Activated B cell treated with CpG ODN at 0.5 μM for 24 hours (primary cell): ENCODE measurements at regions not wholly inside any gene's neighbourhood (a gene's known extent, or its start where the extent isn't known, plus 50 kb on each side); places are given as distances from the start of the nearest gene placed in this dataset.

Experiments
- ATAC-seq: fragments of 200-7000 bp; cut with Tn5 transposase; one replicate; pipeline ENCODE4 v1.10.0; 2021; ENCODE audit warnings: low read depth, mild to moderate bottlenecking, moderate library complexity
- CTCF ChIA-PET: fragments of 350-600 bp; sonication (Branson Sonifier 250); formaldehyde crosslinking; loops from one replicate; lab custom pipeline; 2021; ENCODE audit warnings: antibody characterized with exemption; lab: Charles Lee
- POLR2A ChIA-PET: fragments of 350-600 bp; sonication (Branson Sonifier 250); formaldehyde crosslinking; loops from one replicate; lab custom pipeline; 2021; ENCODE audit warnings: antibody characterized with exemption; lab: Charles Lee
- DNase-seq: peaks from one replicate; pipeline ENCODE4 v3.0.0; 2022
- H3K27ac Mint-ChIP-seq: one replicate; pipeline ENCODE4 v1.8.0; 2020; ENCODE audit warnings: mixed read lengths
- H3K27me3 Mint-ChIP-seq: one replicate; pipeline ENCODE4 v1.8.0; 2021; ENCODE audit warnings: mixed read lengths
- H3K36me3 Mint-ChIP-seq: one replicate; pipeline ENCODE4 v1.8.0; 2021; ENCODE audit warnings: low read depth, mixed read lengths
- H3K4me1 Mint-ChIP-seq: one replicate; pipeline ENCODE4 v1.8.0; 2021; ENCODE audit warnings: mixed read lengths
- H3K4me3 Mint-ChIP-seq: one replicate; pipeline ENCODE4 v1.8.0; 2020; ENCODE audit warnings: mild to moderate bottlenecking, mixed read lengths
- H3K9me3 Mint-ChIP-seq: one replicate; pipeline ENCODE4 v1.8.0; 2020; ENCODE audit warnings: mixed read lengths
- CTCF ChIP-seq: fragments of 200-600 bp; IDR thresholded peaks from one replicate; pipeline ENCODE4 v1.8.0; 2022; ENCODE audit warnings: antibody characterized with exemption, mild to moderate bottlenecking
- intact Hi-C: fragments of 100-400 bp; cut with micrococcal nuclease; formaldehyde crosslinking; loops from one replicate; pipeline ENCODE4 v1.15.1; 2024

GRCh38 chr4:151604238-151604637, 156.6 kb downstream of the GATB start:
- no peak overlapping the region for H3K27ac Mint-ChIP-seq
- no peaks in the 10 kb centered on the region for H3K9me3 Mint-ChIP-seq
- ATAC-seq: no peak
- DNase-seq: no peak
- ChIA-PET CTCF (no interaction called here), POLR2A (no interaction called here)
- no peak for TF ChIP-seq CTCF
- no peaks in the 10 kb centered on the region for H3K4me1 Mint-ChIP-seq
- intact Hi-C loops: loop anchor here (5.0 to 10.0 kb wide), 2 partner anchors 239 to 487 kb away; no protein-coding TSS in a partner anchor
- H3K36me3 Mint-ChIP-seq: no peaks in the 10 kb centered on the region
- H3K4me3 Mint-ChIP-seq: no peak overlapping the region
- H3K27me3 Mint-ChIP-seq: no peaks in the 10 kb centered on the region

GRCh38 chr4:151605215-151605614, 155.6 kb downstream of the GATB start:
- no peaks in the 10 kb centered on the region for H3K27me3 Mint-ChIP-seq
- H3K4me1 Mint-ChIP-seq: no peaks in the 10 kb centered on the region
- TF ChIP-seq CTCF: no peak
- ChIA-PET CTCF (no interaction called here), POLR2A (no interaction called here)
- no peak overlapping the region for H3K27ac Mint-ChIP-seq
- H3K4me3 Mint-ChIP-seq: no peak overlapping the region
- intact Hi-C loops: loop anchor here (10.0 kb wide), 1 partner anchor 240 kb away; no protein-coding TSS in a partner anchor
- ATAC-seq (no peak), DNase-seq (no peak)
- H3K36me3 Mint-ChIP-seq: no peaks in the 10 kb centered on the region
- no peaks in the 10 kb centered on the region for H3K9me3 Mint-ChIP-seq

- Mint-ChIP-seq H3K27ac (no peak overlapping the region), H3K9me3 (no peaks in the 10 kb centered on the region), H3K27me3 (no peaks in the 10 kb centered on the region), H3K4me1 (no peaks in the 10 kb centered on the region), H3K4me3 (no peak overlapping the region), H3K36me3 (no peaks in the 10 kb centered on the region)
- ChIA-PET CTCF (no interaction called here), POLR2A (no interaction called here)
- TF ChIP-seq CTCF: no peak
- ATAC-seq (no peak), DNase-seq (no peak)
- intact Hi-C loops: loop anchor here (10.0 kb wide), 1 partner anchor 241 kb away; no protein-coding TSS in a partner anchor
Observed at GRCh38 chr4:151606061-151606460, 154.7 kb downstream of the GATB start.

- H3K4me1 Mint-ChIP-seq: no peaks in the 10 kb centered on the region
- no peaks in the 10 kb centered on the region for H3K9me3 Mint-ChIP-seq
Observed at GRCh38 chr4:151610229-151610628, 150.6 kb downstream of the GATB start.

GRCh38 chr4:151611960-151612359, 148.8 kb downstream of the GATB start:
- intact Hi-C loops: no loop called here
- no peaks in the 10 kb centered on the region for H3K36me3 Mint-ChIP-seq
- TF ChIP-seq CTCF: no peak
- H3K4me3 Mint-ChIP-seq: no peak overlapping the region
- H3K27ac Mint-ChIP-seq: no peak overlapping the region
- no peak for ATAC-seq
- no peaks in the 10 kb centered on the region for H3K4me1 Mint-ChIP-seq
- H3K27me3 Mint-ChIP-seq: no peaks in the 10 kb centered on the region
- CTCF ChIA-PET: no interaction called here
- DNase-seq: no peak
- no peaks in the 10 kb centered on the region for H3K9me3 Mint-ChIP-seq
- POLR2A ChIA-PET: no interaction called here

More at GRCh38 chr4:151610229-151610628, 150.6 kb downstream of the GATB start:
- no peak for TF ChIP-seq CTCF
- ChIA-PET POLR2A (no interaction called here), CTCF (no interaction called here)
- Mint-ChIP-seq H3K27me3 (no peaks in the 10 kb centered on the region), H3K27ac (no peak overlapping the region), H3K36me3 (no peaks in the 10 kb centered on the region), H3K4me3 (no peak overlapping the region)
- intact Hi-C loops: no loop called here
- no peak for DNase-seq
- no peak for ATAC-seq
